ENCODE measurements at regions not wholly inside any gene's neighbourhood (a gene's known extent, or its start where the extent isn't known, plus 50 kb on each side); places are given as distances from the start of the nearest gene placed in this dataset.

GRCh38 chr15:47954196-47954595 lies 166.6 kb upstream of the SLC24A5 start:
- WGBS (ENCODE audit: extremely low coverage, insufficient coverage, insufficient read length) = no CpG with 5 or more reads among the region's 3 CpGs

GRCh38 chr15:47955021-47955420 lies 165.8 kb upstream of the SLC24A5 start:
- no peak overlapping the region for H3K14ac ChIP-seq (ENCODE audit: low read length)
- H3K23ac ChIP-seq (ENCODE audit: low read length) = no peak overlapping the region
- H3K4me3 ChIP-seq (ENCODE audit: low read depth, low read length) = no peak overlapping the region
- no peak overlapping the region for H2AK5ac ChIP-seq (ENCODE audit: low read length)
- no peaks in the 10 kb centered on the region for H3K79me1 ChIP-seq (ENCODE audit: low read length)
- no peak overlapping the region for H2BK5ac ChIP-seq (ENCODE audit: low read depth, low read length, poor library complexity)
- no peaks in the 10 kb centered on the region for H3K4me1 ChIP-seq (ENCODE audit: control insufficient read depth in 1 of 2, insufficient read depth in 2 of 2, low read length in 2 of 2)
- no peak overlapping the region for H2BK120ac ChIP-seq (ENCODE audit: insufficient read depth, low read length, poor library complexity)
- H3K9ac ChIP-seq (ENCODE audit: low read length) = no peak overlapping the region
- no peak overlapping the region for H4K91ac ChIP-seq (ENCODE audit: low read depth, low read length)
- no peak overlapping the region for H3K18ac ChIP-seq (ENCODE audit: low read length)
- H3K27ac ChIP-seq (ENCODE audit: low read depth, low read length) = no peak overlapping the region
- no peak overlapping the region for H2AFZ ChIP-seq (ENCODE audit: insufficient read depth, low read length, poor library complexity)
- no peak overlapping the region for H4K8ac ChIP-seq (ENCODE audit: low read depth, low read length)
- no peaks in the 10 kb centered on the region for H3K79me2 ChIP-seq (ENCODE audit: control insufficient read depth, insufficient read depth, low read length, poor library complexity)
- H2BK12ac ChIP-seq (ENCODE audit: low read length) = no peak overlapping the region
- H3K4ac ChIP-seq (ENCODE audit: low read depth, low read length) = no peak overlapping the region
- H3K36me3 ChIP-seq (ENCODE audit: control insufficient read depth in 1 of 2, insufficient read depth in 2 of 2, low read length in 2 of 2) = no peaks in the 10 kb centered on the region
- H3K4me2 ChIP-seq (ENCODE audit: low read length) = no peak overlapping the region
- no peaks in the 10 kb centered on the region for H3K27me3 ChIP-seq (ENCODE audit: insufficient read depth, low read length)
- no peak for DNase-seq
- no peaks in the 10 kb centered on the region for H3K9me3 ChIP-seq (ENCODE audit: insufficient read depth, low read depth, low read length)
- no CpG with 5 or more reads among the region's 4 CpGs for WGBS (ENCODE audit: extremely low coverage, insufficient coverage, insufficient read length)
- H4K12ac ChIP-seq (ENCODE audit: low read depth, low read length) = no peak overlapping the region

More at GRCh38 chr15:47954196-47954595, 166.6 kb upstream of the SLC24A5 start:
- Histone ChIP-seq H3K36me3 (ENCODE audit: control insufficient read depth in 1 of 2, insufficient read depth in 2 of 2, low read length in 2 of 2) (no peaks in the 10 kb centered on the region), H2BK120ac (ENCODE audit: insufficient read depth, low read length, poor library complexity) (no peak overlapping the region), H3K14ac (ENCODE audit: low read length) (no peak overlapping the region), H3K4me2 (ENCODE audit: low read length) (no peak overlapping the region), H3K4ac (ENCODE audit: low read depth, low read length) (no peak overlapping the region), H2AFZ (ENCODE audit: insufficient read depth, low read length, poor library complexity) (no peak overlapping the region), H3K9ac (ENCODE audit: low read length) (no peak overlapping the region), H3K27ac (ENCODE audit: low read depth, low read length) (no peak overlapping the region), H3K27me3 (ENCODE audit: insufficient read depth, low read length) (no peaks in the 10 kb centered on the region), H2BK5ac (ENCODE audit: low read depth, low read length, poor library complexity) (no peak overlapping the region), H3K4me3 (ENCODE audit: low read depth, low read length) (no peak overlapping the region), H3K9me3 (ENCODE audit: insufficient read depth, low read depth, low read length) (no peaks in the 10 kb centered on the region), H4K91ac (ENCODE audit: low read depth, low read length) (no peak overlapping the region), H3K79me1 (ENCODE audit: low read length) (no peaks in the 10 kb centered on the region), H4K12ac (ENCODE audit: low read depth, low read length) (no peak overlapping the region), H4K8ac (ENCODE audit: low read depth, low read length) (no peak overlapping the region), H2BK12ac (ENCODE audit: low read length) (no peak overlapping the region), H3K18ac (ENCODE audit: low read length) (no peak overlapping the region), H2AK5ac (ENCODE audit: low read length) (no peak overlapping the region), H3K79me2 (ENCODE audit: control insufficient read depth, insufficient read depth, low read length, poor library complexity) (no peaks in the 10 kb centered on the region), H3K4me1 (ENCODE audit: control insufficient read depth in 1 of 2, insufficient read depth in 2 of 2, low read length in 2 of 2) (no peaks in the 10 kb centered on the region), H3K23ac (ENCODE audit: low read length) (no peak overlapping the region)
- DNase-seq = no peak

GRCh38 chr15:47959617-47960413 lies 161.0 kb upstream of the SLC24A5 start:
- H3K14ac ChIP-seq (ENCODE audit: low read length) = no peak overlapping the region
- no peaks in the 10 kb centered on the region for H3K79me2 ChIP-seq (ENCODE audit: control insufficient read depth, insufficient read depth, low read length, poor library complexity)
- no peak overlapping the region for H4K91ac ChIP-seq (ENCODE audit: low read depth, low read length)
- DNase-seq = peak in 1 of 2 donors; percentile 34
- H2BK5ac ChIP-seq (ENCODE audit: low read depth, low read length, poor library complexity) = no peak overlapping the region
- no peak overlapping the region for H3K4ac ChIP-seq (ENCODE audit: low read depth, low read length)
- H3K4me1 ChIP-seq (ENCODE audit: control insufficient read depth in 1 of 2, insufficient read depth in 2 of 2, low read length in 2 of 2) = no peaks in the 10 kb centered on the region
- no peak overlapping the region for H3K4me2 ChIP-seq (ENCODE audit: low read length)
- H3K27ac ChIP-seq (ENCODE audit: low read depth, low read length) = no peak overlapping the region
- H2BK12ac ChIP-seq (ENCODE audit: low read length) = no peak overlapping the region
- no peak overlapping the region for H3K9ac ChIP-seq (ENCODE audit: low read length)
- no peak overlapping the region for H2AK5ac ChIP-seq (ENCODE audit: low read length)
- no CpG with 5 or more reads among the region's 5 CpGs for WGBS (ENCODE audit: extremely low coverage, insufficient coverage, insufficient read length)
- no peak overlapping the region for H4K8ac ChIP-seq (ENCODE audit: low read depth, low read length)
- H3K36me3 ChIP-seq (ENCODE audit: control insufficient read depth in 1 of 2, insufficient read depth in 2 of 2, low read length in 2 of 2) = no peaks in the 10 kb centered on the region
- H3K4me3 ChIP-seq (ENCODE audit: low read depth, low read length) = no peak overlapping the region
- H4K12ac ChIP-seq (ENCODE audit: low read depth, low read length) = no peak overlapping the region
- H2AFZ ChIP-seq (ENCODE audit: insufficient read depth, low read length, poor library complexity) = no peak overlapping the region
- no peak overlapping the region for H3K23ac ChIP-seq (ENCODE audit: low read length)
- H2BK120ac ChIP-seq (ENCODE audit: insufficient read depth, low read length, poor library complexity) = no peak overlapping the region
- H3K79me1 ChIP-seq (ENCODE audit: low read length) = no peaks in the 10 kb centered on the region
- no peaks in the 10 kb centered on the region for H3K27me3 ChIP-seq (ENCODE audit: insufficient read depth, low read length)
- H3K9me3 ChIP-seq (ENCODE audit: insufficient read depth, low read depth, low read length) = no peaks in the 10 kb centered on the region
- no peak overlapping the region for H3K18ac ChIP-seq (ENCODE audit: low read length)

- H4K8ac ChIP-seq (ENCODE audit: low read depth, low read length) = no peak overlapping the region
- no peaks in the 10 kb centered on the region for H3K79me1 ChIP-seq (ENCODE audit: low read length)
- no peak overlapping the region for H2AK5ac ChIP-seq (ENCODE audit: low read length)
- no peak for DNase-seq
- no peak overlapping the region for H3K9ac ChIP-seq (ENCODE audit: low read length)
- no peak overlapping the region for H2BK5ac ChIP-seq (ENCODE audit: low read depth, low read length, poor library complexity)
- H3K4me3 ChIP-seq (ENCODE audit: low read depth, low read length) = no peak overlapping the region
- H3K14ac ChIP-seq (ENCODE audit: low read length) = no peak overlapping the region
- H3K23ac ChIP-seq (ENCODE audit: low read length) = no peak overlapping the region
- WGBS (ENCODE audit: extremely low coverage, insufficient coverage, insufficient read length) = no CpG with 5 or more reads among the region's 9 CpGs
- H4K12ac ChIP-seq (ENCODE audit: low read depth, low read length) = no peak overlapping the region
- no peak overlapping the region for H3K4me2 ChIP-seq (ENCODE audit: low read length)
- H3K36me3 ChIP-seq (ENCODE audit: control insufficient read depth in 1 of 2, insufficient read depth in 2 of 2, low read length in 2 of 2) = no peaks in the 10 kb centered on the region
- H3K4me1 ChIP-seq (ENCODE audit: control insufficient read depth in 1 of 2, insufficient read depth in 2 of 2, low read length in 2 of 2) = no peaks in the 10 kb centered on the region
- H2AFZ ChIP-seq (ENCODE audit: insufficient read depth, low read length, poor library complexity) = no peak overlapping the region
- no peak overlapping the region for H3K27ac ChIP-seq (ENCODE audit: low read depth, low read length)
- no peak overlapping the region for H2BK12ac ChIP-seq (ENCODE audit: low read length)
- no peaks in the 10 kb centered on the region for H3K27me3 ChIP-seq (ENCODE audit: insufficient read depth, low read length)
- H3K18ac ChIP-seq (ENCODE audit: low read length) = no peak overlapping the region
- no peaks in the 10 kb centered on the region for H3K9me3 ChIP-seq (ENCODE audit: insufficient read depth, low read depth, low read length)
- no peaks in the 10 kb centered on the region for H3K79me2 ChIP-seq (ENCODE audit: control insufficient read depth, insufficient read depth, low read length, poor library complexity)
- H4K91ac ChIP-seq (ENCODE audit: low read depth, low read length) = no peak overlapping the region
- no peak overlapping the region for H3K4ac ChIP-seq (ENCODE audit: low read depth, low read length)
- no peak overlapping the region for H2BK120ac ChIP-seq (ENCODE audit: insufficient read depth, low read length, poor library complexity)
These were observed 159.2 kb upstream of the SLC24A5 start for GRCh38 chr15:47961401-47962090.

Measured in trophoblast cell (in vitro differentiated cells and primary cell).